ENCODE measurements at regions not wholly inside any gene's neighbourhood (a gene's known extent, or its start where the extent isn't known, plus 50 kb on each side); places are given as distances from the start of the nearest gene placed in this dataset.
"Not testable (repeated sequence)": the region's sequence is repeated elsewhere in the genome, so short reads cannot be mapped to it uniquely, and the experiment has no call there.

DNA sequence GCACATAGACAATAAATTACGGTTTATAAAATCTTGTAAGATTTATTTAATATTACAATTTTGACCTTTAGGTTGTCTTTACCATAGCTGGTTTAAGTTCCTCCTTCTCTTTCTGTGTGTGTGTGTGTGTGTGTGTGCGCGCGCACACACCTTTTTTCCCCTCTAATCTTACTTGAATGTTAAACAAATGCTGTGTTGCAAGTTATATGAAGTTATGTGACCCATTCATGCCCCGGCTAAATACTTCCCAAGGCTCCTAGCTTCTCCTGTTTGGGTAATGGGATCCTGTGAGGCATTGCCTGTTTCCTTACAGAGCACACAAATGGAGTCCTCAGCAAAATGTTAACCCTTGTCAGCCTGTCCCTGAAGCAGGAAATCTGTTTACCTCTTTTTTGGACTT lies 125.6 kb upstream of the ZNF608 start:
- DNase-seq (ENCODE audit: low read depth in 2 of 2) = no peak

DNA sequence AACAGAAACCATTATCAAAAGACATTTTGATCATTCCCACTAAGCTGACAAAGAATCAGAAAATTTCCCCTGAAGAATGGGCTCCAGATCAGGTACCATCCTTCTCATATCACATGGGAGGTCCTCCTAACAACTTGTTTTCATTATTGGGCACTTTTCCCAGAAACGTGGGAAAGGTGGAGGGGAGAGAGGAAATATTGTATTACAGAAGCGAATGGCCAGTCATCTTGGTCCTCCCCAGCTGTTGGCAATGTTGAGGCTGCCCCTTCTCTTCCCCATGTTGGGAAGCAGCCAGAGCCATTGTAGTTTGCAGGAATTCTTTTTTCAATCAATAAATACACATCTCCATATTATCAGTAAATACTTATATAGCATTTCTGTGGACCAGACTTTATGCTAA lies 126.2 kb upstream of the ZNF608 start:
- DNase-seq (ENCODE audit: low read depth in 2 of 2) = no peak

GRCh38 chr5:124873188-124873587 lies 126.7 kb upstream of the ZNF608 start:
- DNase-seq (ENCODE audit: low read depth in 2 of 2) = no peak

- no peak for DNase-seq (ENCODE audit: low read depth in 2 of 2)
These were observed 127.3 kb upstream of the ZNF608 start for GRCh38 chr5:124873713-124874112.

GRCh38 chr5:124876566-124876965 lies 130.1 kb upstream of the ZNF608 start:
- no peak for DNase-seq (ENCODE audit: low read depth in 2 of 2)

DNA sequence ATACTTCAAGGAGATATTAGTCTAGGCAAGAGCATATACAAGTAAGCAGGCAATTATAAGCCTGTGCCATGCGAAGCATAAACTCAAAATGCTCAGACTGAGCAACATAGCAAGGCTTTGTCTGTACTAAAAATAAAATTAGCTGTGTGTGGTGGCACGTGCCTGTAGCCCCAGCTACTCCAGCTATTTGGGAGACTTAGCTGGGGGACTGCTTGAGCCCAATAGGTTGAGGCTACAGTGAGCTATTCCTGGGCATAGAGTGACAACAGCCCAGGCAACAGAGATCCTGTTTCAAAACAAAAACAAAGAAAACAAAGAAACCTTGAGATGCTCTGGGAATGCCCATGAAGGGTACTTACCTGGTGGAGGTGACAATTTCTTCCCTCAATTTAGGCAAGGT lies 130.5 kb upstream of the ZNF608 start:
- DNase-seq (ENCODE audit: low read depth in 2 of 2) = no peak

GRCh38 chr5:124877501-124878146 lies 131.2 kb upstream of the ZNF608 start:
- no peak for DNase-seq (ENCODE audit: low read depth in 2 of 2)

DNA sequence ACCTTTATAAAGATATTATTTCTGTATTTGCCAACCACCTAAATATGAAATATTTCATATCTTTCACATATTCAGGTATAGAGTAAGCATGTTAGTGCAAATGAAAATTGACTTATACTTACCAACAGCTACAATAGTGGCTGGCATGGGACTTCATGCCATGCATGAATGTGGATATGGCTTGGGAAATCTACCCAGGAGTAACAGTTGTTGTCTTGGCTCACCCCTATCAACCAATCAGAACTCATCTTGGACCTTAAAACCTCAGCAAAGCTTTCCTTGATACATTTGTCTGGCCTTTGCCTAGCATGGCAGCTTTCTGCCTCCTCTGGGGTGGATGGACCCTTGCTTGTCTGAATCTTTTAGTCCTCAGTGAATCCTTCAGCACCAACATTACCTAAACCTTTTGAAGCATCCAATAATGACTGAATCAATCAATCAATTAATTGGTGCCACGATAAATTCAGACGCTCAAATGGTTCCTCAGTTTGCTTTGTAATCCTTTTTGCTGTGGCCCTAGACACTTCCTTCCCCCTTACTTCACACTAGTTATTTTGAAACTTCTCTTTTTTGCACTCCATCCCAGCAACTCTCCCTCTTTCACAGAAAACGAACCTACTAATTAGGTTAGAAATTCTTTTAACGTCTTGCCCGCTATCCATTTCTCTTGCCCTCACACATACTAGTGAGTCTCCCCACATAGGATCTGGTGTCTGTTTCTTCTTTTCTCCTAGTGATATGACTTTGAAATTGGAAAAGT lies 132.3 kb upstream of the ZNF608 start:
- DNase-seq (ENCODE audit: low read depth in 2 of 2) = no peak

DNA sequence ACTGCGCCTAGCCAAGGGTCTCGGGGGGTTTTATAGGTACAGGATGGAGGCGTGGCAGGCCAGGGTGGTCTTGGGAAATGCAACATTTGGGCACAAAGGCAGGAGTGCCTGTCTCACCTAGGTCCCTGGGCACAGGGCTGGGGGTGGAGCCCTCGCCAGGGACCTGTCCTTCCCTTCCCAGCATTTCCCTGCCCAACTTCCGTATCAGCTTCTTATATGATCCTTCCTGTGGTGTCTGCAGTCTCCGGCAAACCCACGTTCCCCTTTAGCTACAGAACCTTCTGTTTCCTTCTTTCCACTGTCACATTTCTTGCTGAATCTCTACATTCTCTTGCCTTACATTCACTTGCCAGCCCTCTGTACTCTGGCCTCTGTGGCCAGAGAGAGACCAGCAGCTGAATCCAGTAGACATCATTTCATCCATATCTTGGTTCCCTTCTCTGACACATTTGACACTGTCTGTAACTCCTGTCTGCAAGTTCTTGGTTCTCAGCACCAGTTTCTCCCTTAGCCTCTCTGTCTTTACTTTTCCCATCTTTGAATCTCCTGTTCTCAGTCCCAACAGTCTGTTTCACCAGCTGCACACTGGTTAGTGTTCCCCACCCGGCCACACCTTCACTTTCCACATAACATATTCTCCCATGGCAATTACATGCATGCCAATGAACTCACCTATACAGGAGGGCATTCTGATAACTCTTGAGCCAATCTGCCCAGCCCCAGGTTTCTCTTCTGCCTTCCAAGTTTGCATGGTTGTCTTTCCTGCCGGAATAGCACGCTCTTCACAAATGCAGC lies 134.7 kb upstream of the ZNF608 start:
- no peak for DNase-seq (ENCODE audit: low read depth in 2 of 2)

DNA sequence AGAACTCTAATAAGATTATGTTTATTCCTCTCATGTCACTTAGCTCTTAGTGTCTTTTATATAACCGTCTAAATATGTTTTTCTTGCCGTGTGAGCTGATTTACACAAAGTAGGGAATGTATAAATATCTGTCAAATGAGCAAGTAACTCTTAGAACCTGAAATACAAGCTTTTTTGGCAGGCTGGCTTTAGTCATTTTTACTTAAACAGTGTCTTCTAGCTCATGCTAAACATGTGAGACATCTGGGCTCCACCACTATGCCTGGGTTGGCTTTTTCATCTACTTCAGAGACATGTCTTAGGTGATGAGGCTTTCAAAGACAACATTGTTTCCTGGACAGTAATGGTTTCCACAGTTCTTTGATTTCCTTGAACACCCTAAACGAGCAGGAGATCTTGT lies 137.2 kb upstream of the ZNF608 start:
- no peak for DNase-seq (ENCODE audit: low read depth in 2 of 2)

- DNase-seq (ENCODE audit: low read depth in 2 of 2) = no peak
These were observed 137.7 kb upstream of the ZNF608 start for GRCh38 chr5:124884114-124884513.

GRCh38 chr5:124885490-124885889 lies 139.1 kb upstream of the ZNF608 start:
- no peak for DNase-seq (ENCODE audit: low read depth in 2 of 2)

DNA sequence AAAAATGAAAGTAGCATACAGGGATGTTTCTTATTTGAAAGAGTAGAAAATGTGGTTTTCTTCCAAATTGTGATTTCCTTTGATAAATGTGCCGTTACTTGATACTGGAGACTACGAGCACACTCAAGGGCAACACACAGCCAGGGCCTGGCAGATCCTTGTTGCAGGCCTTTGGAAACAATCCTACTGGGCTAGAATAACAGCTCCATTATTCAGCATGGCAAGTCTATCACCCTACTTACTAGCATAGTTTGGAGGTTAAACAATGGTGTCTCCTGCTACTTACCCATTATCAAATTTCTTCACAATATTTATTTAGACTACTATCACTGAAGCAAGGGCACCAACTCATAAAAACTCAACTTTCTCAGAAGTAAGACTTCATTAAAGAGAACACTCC lies 140.8 kb upstream of the ZNF608 start:
- DNase-seq (ENCODE audit: low read depth in 2 of 2) = no peak

DNA sequence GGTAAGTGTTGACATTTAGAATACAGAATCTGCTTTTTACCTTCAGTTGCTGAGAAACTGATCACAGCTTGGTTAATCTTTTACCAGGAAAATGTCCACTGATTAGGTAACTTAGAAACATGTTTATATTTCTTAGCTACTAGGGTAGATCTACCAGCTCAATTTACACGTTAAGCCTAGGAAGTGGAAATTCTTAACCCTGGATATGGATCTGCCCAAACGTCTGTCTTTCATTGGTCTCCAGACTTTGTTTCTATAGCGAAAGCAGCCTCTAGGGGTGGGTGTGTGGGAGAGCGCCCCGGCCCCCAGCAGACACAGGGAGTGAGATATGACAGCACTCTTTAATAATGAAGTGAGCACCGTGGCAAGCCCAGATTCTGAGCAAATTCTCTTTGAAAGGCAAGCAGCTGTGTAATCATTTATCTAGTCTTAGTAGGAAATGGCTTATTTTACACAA lies 141.6 kb upstream of the ZNF608 start:
- no peak for DNase-seq (ENCODE audit: low read depth in 2 of 2)

DNA sequence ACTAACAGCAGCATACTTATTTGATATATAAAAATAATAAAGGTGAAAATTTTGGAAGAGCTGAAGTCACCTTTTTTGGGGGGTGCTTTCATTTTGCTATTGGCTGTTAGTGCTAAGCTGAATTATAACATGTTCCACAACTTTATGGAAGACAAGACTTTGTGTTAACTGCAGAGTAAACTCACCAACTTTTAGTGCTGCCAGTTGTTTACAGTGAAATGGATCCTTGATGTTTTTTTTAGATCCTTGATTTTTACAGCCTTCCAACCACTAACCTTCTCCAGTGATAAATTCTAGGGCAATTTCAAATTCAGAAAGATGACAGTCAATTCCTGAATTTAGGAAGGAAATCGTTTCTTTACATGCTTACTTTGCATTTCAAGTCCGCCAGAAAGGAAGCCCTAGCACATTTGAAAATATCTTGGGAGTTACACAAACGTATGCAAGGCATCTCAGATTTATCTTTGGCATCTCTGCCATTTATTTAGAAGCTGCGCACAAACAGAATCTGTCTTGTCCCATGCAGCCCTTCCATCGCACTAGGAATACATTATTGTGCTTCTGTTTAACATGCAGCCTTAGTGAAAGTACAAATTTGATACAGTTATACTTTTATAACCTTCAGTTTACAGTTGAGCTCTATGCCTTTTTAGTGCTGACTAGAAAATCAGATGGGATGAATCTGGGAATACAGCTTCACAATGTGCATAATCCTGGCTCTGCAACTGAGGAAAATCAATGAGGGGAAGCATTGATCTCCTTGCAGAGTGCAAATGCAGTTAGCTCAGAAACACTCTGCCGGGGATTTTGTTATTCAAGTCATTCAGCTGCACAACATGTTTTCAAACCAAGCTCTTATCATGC lies 142.4 kb upstream of the ZNF608 start:
- DNase-seq (ENCODE audit: low read depth in 2 of 2) = no peak

- DNase-seq (ENCODE audit: low read depth in 2 of 2) = no peak
These were observed 143.0 kb upstream of the ZNF608 start for GRCh38 chr5:124889486-124889825.

DNA sequence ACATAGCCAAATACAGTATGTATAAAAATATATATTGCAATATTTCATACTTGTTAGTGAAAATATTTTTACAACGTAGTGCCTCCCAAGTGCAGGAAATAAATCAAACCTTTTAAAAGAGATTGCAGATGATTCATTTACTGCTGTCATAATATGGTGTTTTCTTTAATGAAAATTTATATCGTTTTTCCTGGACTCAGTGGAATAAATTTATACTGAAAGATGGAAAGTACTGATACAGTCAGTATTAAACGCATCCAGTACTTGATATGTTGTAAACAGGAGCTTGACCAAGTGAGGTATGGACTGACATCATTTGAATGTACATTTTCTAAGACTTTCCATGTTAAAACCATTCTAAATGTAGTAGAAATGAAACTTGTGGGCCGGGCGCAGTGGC lies 143.4 kb upstream of the ZNF608 start:
- no peak for DNase-seq (ENCODE audit: low read depth in 2 of 2)

DNA sequence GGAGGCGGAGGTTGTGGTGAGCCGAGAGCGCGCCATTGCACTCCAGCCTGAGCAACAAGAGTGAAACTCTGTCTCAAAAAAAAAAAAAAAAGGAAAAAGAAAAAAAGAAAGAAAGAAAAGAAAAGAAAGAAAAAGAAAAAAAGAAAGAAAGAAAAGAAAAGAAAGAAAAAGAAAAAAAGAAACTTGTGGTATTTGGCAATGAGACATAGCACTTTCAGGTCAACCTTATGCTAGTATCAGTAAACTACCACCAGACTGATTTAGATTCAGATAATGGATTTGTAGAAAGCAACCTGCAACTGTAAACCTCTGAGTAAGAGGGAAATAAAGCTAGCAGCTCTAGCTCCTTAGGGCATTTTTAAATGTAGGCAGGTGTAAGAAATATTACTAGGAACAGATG lies 144.0 kb upstream of the ZNF608 start:
- not testable (repeated sequence) for DNase-seq (ENCODE audit: low read depth in 2 of 2)

DNA sequence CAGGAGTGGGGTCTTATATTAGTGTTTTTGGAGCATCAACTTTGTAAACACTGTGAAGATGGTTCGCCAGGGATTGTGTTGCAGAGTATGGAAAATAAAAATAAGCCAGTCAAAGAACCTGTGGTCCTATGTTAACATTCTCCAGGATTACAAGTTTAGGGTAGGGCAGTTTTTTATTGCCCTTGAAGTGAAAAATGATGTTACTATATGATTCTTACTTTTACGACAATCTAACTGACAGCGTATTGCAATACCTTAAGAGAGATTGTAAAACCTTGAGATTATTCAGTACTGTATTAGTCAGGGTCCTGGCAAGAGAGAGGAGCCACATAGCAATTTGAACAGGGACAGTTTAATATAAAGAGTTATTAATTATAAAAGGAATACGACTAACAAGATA lies 144.7 kb upstream of the ZNF608 start:
- DNase-seq (ENCODE audit: low read depth in 2 of 2) = no peak

- no peak for DNase-seq (ENCODE audit: low read depth in 2 of 2)
These were observed 145.9 kb upstream of the ZNF608 start for GRCh38 chr5:124892185-124892848.

DNA sequence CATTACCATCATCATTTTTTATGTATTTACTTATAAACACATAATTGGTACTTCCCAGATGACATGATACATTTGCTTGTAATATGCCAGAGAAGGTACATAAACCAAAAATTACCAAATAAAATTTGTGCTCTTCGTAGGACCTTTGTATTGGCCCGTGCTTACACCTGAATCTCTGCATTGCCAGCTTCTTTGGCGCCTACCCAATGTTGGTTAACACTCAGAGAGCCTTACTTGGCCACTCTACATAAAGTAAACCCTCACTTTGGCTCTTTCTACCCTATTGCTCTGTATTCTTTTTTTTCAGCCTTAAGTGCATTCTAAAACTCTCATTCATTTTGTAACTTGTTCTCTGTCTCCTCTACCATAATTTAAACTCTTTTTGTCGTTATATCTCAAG lies 148.1 kb upstream of the ZNF608 start:
- no peak for DNase-seq (ENCODE audit: low read depth in 2 of 2)
